K562 (cell line): ENCODE measurements at regions not wholly inside any gene's neighbourhood (a gene's known extent, or its start where the extent isn't known, plus 50 kb on each side); places are given as distances from the start of the nearest gene placed in this dataset.

Source experiments
- ATAC-seq: fragments of 200-7000 bp; cut with Tn5 transposase; 3 replicates; pipeline ENCODE4 v1.9.1; 2020; ENCODE audit warnings: moderate library complexity
- BruUV-seq: library from RNA; stranded (reverse); fragments of 400-500 nt; replicated peaks from 2 replicates; lab custom pipeline; 2021; lab: Mats Ljungman, UMichigan
- CTCF ChIA-PET: fragments of 300-600 bp; formaldehyde crosslinking; extraction: SDS; loops from one replicate; lab custom pipeline; 2021; ENCODE audit warnings: low intra/inter-chr PET ratio; lab: Yijun Ruan, JAX
- POLR2A ChIA-PET: fragments of 300-600, 350-650 bp; sonication (Branson Sonifier 250); formaldehyde crosslinking; extraction: SDS; loops from one replicate; lab custom pipeline; 2021; ENCODE audit warnings: antibody characterized with exemption, inconsistent platforms; lab: Yijun Ruan, JAX
- DNase-seq, 4 experiments: peaks; one replicate each; pipeline versions ENCODE4 v3.0.0 to v3.0.0-alpha.2; 2011 to 2018; ENCODE audit warnings: low spot score in 3 of 4, mixed read lengths in 3 of 4; ENCODE audit errors: extremely low read depth in 1 of 4
- FAIRE-seq: peaks from 2 replicates; lab custom pipeline; 2011; peaks lifted over from hg19 to GRCh38; lab: Jason Lieb, UNC
- H2AFZ ChIP-seq: 2 replicates; pipeline ENCODE4 v1.6.0; 2011; ENCODE audit warnings: low read depth, low read length, control low read depth, inconsistent platforms
- H3K27ac ChIP-seq: fragments of 200-600 bp; 3 replicates; pipeline ENCODE4 v1.8.0; 2011; ENCODE audit warnings: low read depth, mild to moderate bottlenecking, control low read depth, inconsistent platforms, low read length, moderate library complexity, mixed read lengths; ENCODE audit errors: extremely low read depth
- H3K27me3 ChIP-seq, 2 experiments: fragments of 300-600 bp in 1 of 2; 2 replicates in 1 of 2; 3 replicates in 1 of 2; pipeline versions ENCODE4 v1.6.0 to v1.8.0; 2011; ENCODE audit warnings: inconsistent platforms in 2 of 2, low read length in 2 of 2, mild to moderate bottlenecking in 1 of 2, mixed read lengths in 1 of 2, moderate library complexity in 1 of 2; ENCODE audit not compliant: control insufficient read depth in 2 of 2, insufficient read depth in 2 of 2
- H3K36me3 ChIP-seq: fragments of 300-600 bp; 3 replicates; pipeline ENCODE4 v1.8.0; 2011; ENCODE audit warnings: mild to moderate bottlenecking, low read length, inconsistent platforms; ENCODE audit not compliant: control insufficient read depth, insufficient read depth
- H3K4me1 ChIP-seq, 2 experiments: fragments of 200-600 bp in 1 of 2; replicated peaks in 1 of 2; 2 replicates in 1 of 2; 3 replicates in 1 of 2; pipeline versions ENCODE4 v1.5.1 to v1.8.0; 2011; ENCODE audit warnings: inconsistent platforms in 2 of 2, low read length in 2 of 2, mild to moderate bottlenecking in 1 of 2, mixed read lengths in 1 of 2, moderate library complexity in 1 of 2; ENCODE audit not compliant: control insufficient read depth in 2 of 2, insufficient read depth in 2 of 2
- H3K4me2 ChIP-seq: 2 replicates; pipeline ENCODE4 v1.6.1; 2011; ENCODE audit warnings: low read length, control low read depth, inconsistent platforms, mixed read lengths; ENCODE audit not compliant: insufficient read depth
- H3K4me3 ChIP-seq: fragments of 200-600 bp; sonication (generic), shearing (Covaris generic); 2 replicates; pipeline ENCODE4 v1.5.1; 2016; ENCODE audit warnings: control low read depth, inconsistent platforms
- H3K79me2 ChIP-seq: fragments of 200-600 bp; 3 replicates; pipeline ENCODE4 v1.8.0; 2011; ENCODE audit warnings: low read length, inconsistent platforms; ENCODE audit not compliant: control insufficient read depth, insufficient read depth
- H3K9ac ChIP-seq, 2 experiments: 2 replicates each; pipeline versions ENCODE4 v1.6.0 to v1.6.1; 2011; ENCODE audit warnings: low read depth in 2 of 2, low read length in 2 of 2, control low read depth in 1 of 2, inconsistent platforms in 1 of 2, mild to moderate bottlenecking in 1 of 2, mixed read lengths in 1 of 2; ENCODE audit not compliant: insufficient read depth in 1 of 2
- H3K9me1 ChIP-seq: one replicate; pipeline ENCODE4 v1.6.0; 2011; ENCODE audit warnings: inconsistent platforms, mild to moderate bottlenecking, low read length, moderate library complexity; ENCODE audit not compliant: control insufficient read depth, insufficient read depth
- H3K9me3 ChIP-seq: replicated peaks from 2 replicates; pipeline ENCODE4 v1.5.1; 2011; ENCODE audit warnings: low read depth, low read length, inconsistent platforms; ENCODE audit not compliant: control insufficient read depth, insufficient read depth
- H4K20me1 ChIP-seq: replicated peaks from 2 replicates; pipeline ENCODE4 v1.6.1; 2011; ENCODE audit warnings: low read length, inconsistent platforms, mixed read lengths; ENCODE audit not compliant: control insufficient read depth, insufficient read depth
- EHMT2 ChIP-seq: fragments of 450-650 bp; IDR thresholded peaks from 2 replicates; pipeline ENCODE4 v1.6.1; 2018; ENCODE audit warnings: antibody characterized with exemption
- ESRRB ChIP-seq: fragments of 250-450 bp; sonication (Bioruptor Pico); IDR thresholded peaks from 2 replicates; pipeline ENCODE4 v1.5.0; 2020; ENCODE audit warnings: mild to moderate bottlenecking, moderate library complexity, borderline replicate concordance
- FUS ChIP-seq: fragments of 200-400 bp; formaldehyde crosslinking; optimal IDR thresholded peaks from 2 replicates; pipeline ENCODE3; 2017; ENCODE audit warnings: low read depth, low read length
- HMG20B ChIP-seq: fragments of 250-450 bp; sonication (Bioruptor Pico); IDR thresholded peaks from 2 replicates; pipeline ENCODE4 v1.5.0; 2021; ENCODE audit warnings: mild to moderate bottlenecking
- HOXB6 ChIP-seq: fragments of 250-450 bp; sonication (Bioruptor Pico); IDR thresholded peaks from 2 replicates; pipeline ENCODE4 v1.5.1; 2022; ENCODE audit warnings: mild to moderate bottlenecking, borderline replicate concordance
- MAFF ChIP-seq: IDR thresholded peaks from 2 replicates; pipeline ENCODE4 v1.6.1; 2012; ENCODE audit warnings: low read length, improper control_type of control experiment
- NCOA6 ChIP-seq: fragments of 450-650 bp; IDR thresholded peaks from 2 replicates; pipeline ENCODE4 v1.6.1; 2017; ENCODE audit warnings: mild to moderate bottlenecking
- NFXL1 ChIP-seq: fragments of 450-650 bp; formaldehyde crosslinking; IDR thresholded peaks from 2 replicates; pipeline ENCODE4 v1.4.0; 2021; ENCODE audit warnings: mild to moderate bottlenecking
- NR2F6 ChIP-seq: fragments of 450-650 bp; formaldehyde crosslinking; IDR thresholded peaks from 2 replicates; pipeline ENCODE4 v1.4.0; 2020; ENCODE audit warnings: mild to moderate bottlenecking
- TCFL5 ChIP-seq: fragments of 250-450 bp; sonication (Bioruptor Pico); conservative IDR thresholded peaks from 2 replicates; pipeline ENCODE4 v1.6.1; 2021; ENCODE audit warnings: mild to moderate bottlenecking, moderate library complexity, matching md5 sums
- ZFP1 ChIP-seq: fragments of 450-650 bp; formaldehyde crosslinking; IDR thresholded peaks from 2 replicates; pipeline ENCODE4 v1.4.0; 2020; ENCODE audit warnings: mild to moderate bottlenecking, mixed read lengths
- WGBS: fragments of 100-300 bp; shearing (Covaris generic); methylation state at CpG from one replicate; pipeline ENCODE4 v1.1.6; 2016; ENCODE audit warnings: low coverage, mixed read lengths; ENCODE audit not compliant: insufficient coverage; ENCODE audit errors: missing lambda C conversion rate; 5-methylcytosine and 5-hydroxymethylcytosine counted together
- in situ Hi-C: fragments of 300-500 bp; cut with MboI; formaldehyde crosslinking; loops from 4 replicates; pipeline ENCODE4 v1.15.0; 2018; ENCODE audit warnings: inconsistent platforms, mixed read lengths
- intact Hi-C: fragments of 100-400 bp; cut with micrococcal nuclease; formaldehyde crosslinking; loops from 2 replicates; pipeline ENCODE4 v1.14.2; 2022
- TF ChIP-seq, protein P1 (sequence below), 2 experiments: fragments of 450-650 bp in 1 of 2; IDR thresholded peaks; 2 replicates each; pipeline ENCODE4 v1.6.1; 2011 to 2017; ENCODE audit warnings: low read depth in 2 of 2, antibody characterized with exemption in 1 of 2, borderline replicate concordance in 1 of 2, low read length in 1 of 2, mild to moderate bottlenecking in 1 of 2, mixed read lengths in 1 of 2; ENCODE audit not compliant: control insufficient read depth in 1 of 2
- TF ChIP-seq, protein P2 (sequence below): fragments of 450-650 bp; IDR thresholded peaks from 2 replicates; pipeline ENCODE4 v1.6.1; 2017; ENCODE audit warnings: antibody characterized with exemption, mild to moderate bottlenecking
- TF ChIP-seq, protein P3 (sequence below): fragments of 250-450 bp; sonication (Bioruptor Pico); IDR thresholded peaks from 2 replicates; pipeline ENCODE4 v1.6.1; 2021; ENCODE audit warnings: mild to moderate bottlenecking

DNA sequence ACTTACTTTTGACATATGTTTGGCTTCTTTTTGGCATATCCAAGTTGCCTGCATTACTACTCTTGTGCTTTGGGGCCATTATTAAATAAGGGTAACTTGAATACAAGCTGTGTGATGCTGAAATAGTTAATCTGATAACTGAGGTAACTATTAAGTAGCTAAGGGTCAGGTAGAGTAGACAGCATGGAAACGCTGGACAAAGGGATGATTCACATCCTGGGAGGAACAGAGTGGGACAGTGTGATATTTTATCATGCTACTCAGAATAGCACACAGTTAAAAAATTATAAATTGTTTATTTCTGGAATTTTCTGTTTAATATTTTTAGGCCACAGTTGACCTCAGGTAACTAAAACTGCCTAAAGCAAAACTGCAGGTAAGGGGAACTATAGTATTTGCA lies 483.9 kb downstream of the RFPL4B start (continued):
- no peak for TF ChIP-seq NFXL1

DNA sequence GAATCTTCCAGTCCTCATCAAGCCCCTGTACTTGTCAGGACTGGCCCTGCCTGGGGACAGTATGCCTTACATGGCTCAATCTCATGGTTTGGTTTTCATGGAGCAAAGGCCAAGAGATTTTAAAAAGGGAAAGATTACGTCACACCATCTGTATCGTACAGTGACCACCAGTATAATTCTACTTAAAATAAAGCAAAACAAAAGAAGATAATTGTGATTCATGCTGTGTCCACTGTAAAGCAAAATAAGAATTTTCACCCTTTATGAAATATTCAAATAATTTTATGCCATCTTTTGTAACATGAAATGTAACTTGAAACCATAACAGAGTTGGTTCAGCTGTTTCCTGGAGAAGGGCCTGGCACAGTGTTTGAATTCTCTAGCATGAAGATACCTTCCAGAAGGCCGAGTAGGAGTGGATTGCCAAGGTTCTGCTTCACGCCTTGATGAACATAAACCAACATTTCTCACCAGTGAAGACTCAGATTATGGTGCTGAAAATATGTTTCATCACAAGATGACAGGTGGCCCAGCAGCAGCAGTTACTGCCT lies 486.5 kb downstream of the RFPL4B start:
- WGBS: 0% methylated on average over 4 of the region's 4 CpGs
- H3K9ac ChIP-seq: no peak overlapping the region
- intact Hi-C loops: no loop called here
- H3K9me1 ChIP-seq: no peaks in the 10 kb centered on the region
- CTCF ChIA-PET: no interaction called here
- H3K27ac ChIP-seq: no peak overlapping the region
- H3K36me3 ChIP-seq: no peaks in the 10 kb centered on the region
- DNase-seq (no peak), ATAC-seq (no peak), FAIRE-seq (no peak)
- H3K9me3 ChIP-seq: no peaks in the 10 kb centered on the region
- in situ Hi-C loops: no loop called here
- no peaks in the 10 kb centered on the region for H3K4me1 ChIP-seq
- no TSS peak for BruUV-seq
- H4K20me1 ChIP-seq: no peaks in the 10 kb centered on the region
- no peak overlapping the region for H2AFZ ChIP-seq
- no peak overlapping the region for H3K4me2 ChIP-seq
- no peaks in the 10 kb centered on the region for H3K79me2 ChIP-seq
- POLR2A ChIA-PET: interaction anchor here (0.6 kb wide), 1 partner anchor 1071 kb away, joined by 3 read pairs; no protein-coding TSS in a partner anchor
- no peaks in the 10 kb centered on the region for H3K27me3 ChIP-seq
- H3K4me3 ChIP-seq: no peak overlapping the region
- TF ChIP-seq, protein P1, sequence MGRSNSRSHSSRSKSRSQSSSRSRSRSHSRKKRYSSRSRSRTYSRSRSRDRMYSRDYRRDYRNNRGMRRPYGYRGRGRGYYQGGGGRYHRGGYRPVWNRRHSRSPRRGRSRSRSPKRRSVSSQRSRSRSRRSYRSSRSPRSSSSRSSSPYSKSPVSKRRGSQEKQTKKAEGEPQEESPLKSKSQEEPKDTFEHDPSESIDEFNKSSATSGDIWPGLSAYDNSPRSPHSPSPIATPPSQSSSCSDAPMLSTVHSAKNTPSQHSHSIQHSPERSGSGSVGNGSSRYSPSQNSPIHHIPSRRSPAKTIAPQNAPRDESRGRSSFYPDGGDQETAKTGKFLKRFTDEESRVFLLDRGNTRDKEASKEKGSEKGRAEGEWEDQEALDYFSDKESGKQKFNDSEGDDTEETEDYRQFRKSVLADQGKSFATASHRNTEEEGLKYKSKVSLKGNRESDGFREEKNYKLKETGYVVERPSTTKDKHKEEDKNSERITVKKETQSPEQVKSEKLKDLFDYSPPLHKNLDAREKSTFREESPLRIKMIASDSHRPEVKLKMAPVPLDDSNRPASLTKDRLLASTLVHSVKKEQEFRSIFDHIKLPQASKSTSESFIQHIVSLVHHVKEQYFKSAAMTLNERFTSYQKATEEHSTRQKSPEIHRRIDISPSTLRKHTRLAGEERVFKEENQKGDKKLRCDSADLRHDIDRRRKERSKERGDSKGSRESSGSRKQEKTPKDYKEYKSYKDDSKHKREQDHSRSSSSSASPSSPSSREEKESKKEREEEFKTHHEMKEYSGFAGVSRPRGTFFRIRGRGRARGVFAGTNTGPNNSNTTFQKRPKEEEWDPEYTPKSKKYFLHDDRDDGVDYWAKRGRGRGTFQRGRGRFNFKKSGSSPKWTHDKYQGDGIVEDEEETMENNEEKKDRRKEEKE (IDR thresholded peaks at IDR 0.05; ENCODE audit: borderline replicate concordance in 1 of 2, control insufficient read depth in 1 of 2, low read depth in 2 of 2, low read length in 1 of 2): no peak
- TF ChIP-seq NCOA6 (no peak), ESRRB (CRISPR knock-in tag) (no peak), FUS (no peak), TCFL5 (CRISPR knock-in tag) (no peak), EHMT2 (no peak), ZFP1 (CRISPR knock-in tag) (no peak), HOXB6 (CRISPR knock-in tag) (no peak), NR2F6 (no peak), MAFF (no peak), HMG20B (CRISPR knock-in tag) (no peak)
- TF ChIP-seq, protein P2, sequence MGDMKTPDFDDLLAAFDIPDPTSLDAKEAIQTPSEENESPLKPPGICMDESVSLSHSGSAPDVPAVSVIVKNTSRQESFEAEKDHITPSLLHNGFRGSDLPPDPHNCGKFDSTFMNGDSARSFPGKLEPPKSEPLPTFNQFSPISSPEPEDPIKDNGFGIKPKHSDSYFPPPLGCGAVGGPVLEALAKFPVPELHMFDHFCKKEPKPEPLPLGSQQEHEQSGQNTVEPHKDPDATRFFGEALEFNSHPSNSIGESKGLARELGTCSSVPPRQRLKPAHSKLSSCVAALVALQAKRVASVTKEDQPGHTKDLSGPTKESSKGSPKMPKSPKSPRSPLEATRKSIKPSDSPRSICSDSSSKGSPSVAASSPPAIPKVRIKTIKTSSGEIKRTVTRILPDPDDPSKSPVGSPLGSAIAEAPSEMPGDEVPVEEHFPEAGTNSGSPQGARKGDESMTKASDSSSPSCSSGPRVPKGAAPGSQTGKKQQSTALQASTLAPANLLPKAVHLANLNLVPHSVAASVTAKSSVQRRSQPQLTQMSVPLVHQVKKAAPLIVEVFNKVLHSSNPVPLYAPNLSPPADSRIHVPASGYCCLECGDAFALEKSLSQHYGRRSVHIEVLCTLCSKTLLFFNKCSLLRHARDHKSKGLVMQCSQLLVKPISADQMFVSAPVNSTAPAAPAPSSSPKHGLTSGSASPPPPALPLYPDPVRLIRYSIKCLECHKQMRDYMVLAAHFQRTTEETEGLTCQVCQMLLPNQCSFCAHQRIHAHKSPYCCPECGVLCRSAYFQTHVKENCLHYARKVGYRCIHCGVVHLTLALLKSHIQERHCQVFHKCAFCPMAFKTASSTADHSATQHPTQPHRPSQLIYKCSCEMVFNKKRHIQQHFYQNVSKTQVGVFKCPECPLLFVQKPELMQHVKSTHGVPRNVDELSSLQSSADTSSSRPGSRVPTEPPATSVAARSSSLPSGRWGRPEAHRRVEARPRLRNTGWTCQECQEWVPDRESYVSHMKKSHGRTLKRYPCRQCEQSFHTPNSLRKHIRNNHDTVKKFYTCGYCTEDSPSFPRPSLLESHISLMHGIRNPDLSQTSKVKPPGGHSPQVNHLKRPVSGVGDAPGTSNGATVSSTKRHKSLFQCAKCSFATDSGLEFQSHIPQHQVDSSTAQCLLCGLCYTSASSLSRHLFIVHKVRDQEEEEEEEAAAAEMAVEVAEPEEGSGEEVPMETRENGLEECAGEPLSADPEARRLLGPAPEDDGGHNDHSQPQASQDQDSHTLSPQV: no peak
- TF ChIP-seq, protein P3, sequence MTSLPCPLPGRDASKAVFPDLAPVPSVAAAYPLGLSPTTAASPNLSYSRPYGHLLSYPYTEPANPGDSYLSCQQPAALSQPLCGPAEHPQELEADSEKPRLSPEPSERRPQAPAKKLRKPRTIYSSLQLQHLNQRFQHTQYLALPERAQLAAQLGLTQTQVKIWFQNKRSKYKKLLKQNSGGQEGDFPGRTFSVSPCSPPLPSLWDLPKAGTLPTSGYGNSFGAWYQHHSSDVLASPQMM: no peak
